DND-41 (cell line): ENCODE measurements at regions not wholly inside any gene's neighbourhood (a gene's known extent, or its start where the extent isn't known, plus 50 kb on each side); places are given as distances from the start of the nearest gene placed in this dataset.

Source experiments
- ATAC-seq: fragments of 200-7000 bp; cut with Tn5 transposase; 3 replicates; pipeline ENCODE4 v1.9.1; 2021; ENCODE audit warnings: low read depth; ENCODE audit not compliant: insufficient read depth
- DNase-seq: peaks from one replicate; pipeline ENCODE4 v3.0.0-alpha.2; 2020
- H2AFZ ChIP-seq: 2 replicates; pipeline ENCODE4 v1.6.0; 2012; ENCODE audit warnings: low read depth, low read length
- H3K27ac ChIP-seq: 2 replicates; pipeline ENCODE4 v1.5.1; 2012; ENCODE audit warnings: low read length, inconsistent platforms
- H3K27me3 ChIP-seq: fragments of 200-600 bp; sonication (generic); 2 replicates; pipeline ENCODE4 v1.6.0; 2012; ENCODE audit warnings: low read length, mild to moderate bottlenecking, inconsistent platforms; ENCODE audit not compliant: insufficient read depth, poor library complexity
- H3K36me3 ChIP-seq: 2 replicates; pipeline ENCODE4 v1.5.1; 2012; ENCODE audit warnings: low read length, inconsistent platforms; ENCODE audit not compliant: insufficient read depth
- H3K4me1 ChIP-seq: 2 replicates; pipeline ENCODE4 v1.5.1; 2012; ENCODE audit warnings: mild to moderate bottlenecking, low read length; ENCODE audit not compliant: insufficient read depth
- H3K4me2 ChIP-seq: 2 replicates; pipeline ENCODE4 v1.6.0; 2012; ENCODE audit warnings: mild to moderate bottlenecking, moderate library complexity, low read length, inconsistent platforms; ENCODE audit not compliant: insufficient read depth
- H3K4me3 ChIP-seq, 2 experiments: fragments of 200-600 bp in 1 of 2; shearing (Covaris generic) in 1 of 2; 2 replicates each; pipeline ENCODE4 v1.5.1; 2012 to 2016; ENCODE audit warnings: inconsistent platforms in 2 of 2, low read length in 2 of 2, mild to moderate bottlenecking in 2 of 2, low read depth in 1 of 2, moderate library complexity in 1 of 2
- H3K79me2 ChIP-seq: 2 replicates; pipeline ENCODE4 v1.6.0; 2012; ENCODE audit warnings: low read length, inconsistent platforms; ENCODE audit not compliant: insufficient read depth
- H3K9ac ChIP-seq: 2 replicates; pipeline ENCODE4 v1.6.0; 2012; ENCODE audit warnings: low read depth, mild to moderate bottlenecking, inconsistent platforms, low read length, moderate library complexity
- H3K9me3 ChIP-seq: 2 replicates; pipeline ENCODE4 v1.5.1; 2012; ENCODE audit warnings: low read length, moderate library complexity, mild to moderate bottlenecking, inconsistent platforms; ENCODE audit not compliant: insufficient read depth, severe bottlenecking
- H4K20me1 ChIP-seq: 2 replicates; pipeline ENCODE4 v1.6.0; 2012; ENCODE audit warnings: low read length; ENCODE audit not compliant: insufficient read depth
- CTCF ChIP-seq: IDR thresholded peaks from 2 replicates; pipeline ENCODE4 v1.5.1; 2012; ENCODE audit warnings: borderline replicate concordance, low read length, moderate library complexity, mild to moderate bottlenecking; ENCODE audit not compliant: poor library complexity, severe bottlenecking; ENCODE audit errors: extremely low read depth
- EZH2 ChIP-seq: IDR thresholded peaks from 3 replicates; pipeline ENCODE4 v1.6.1; 2012; ENCODE audit warnings: borderline replicate concordance, low read depth, mild to moderate bottlenecking, moderate library complexity, low read length, inconsistent platforms; ENCODE audit not compliant: severe bottlenecking

DNA sequence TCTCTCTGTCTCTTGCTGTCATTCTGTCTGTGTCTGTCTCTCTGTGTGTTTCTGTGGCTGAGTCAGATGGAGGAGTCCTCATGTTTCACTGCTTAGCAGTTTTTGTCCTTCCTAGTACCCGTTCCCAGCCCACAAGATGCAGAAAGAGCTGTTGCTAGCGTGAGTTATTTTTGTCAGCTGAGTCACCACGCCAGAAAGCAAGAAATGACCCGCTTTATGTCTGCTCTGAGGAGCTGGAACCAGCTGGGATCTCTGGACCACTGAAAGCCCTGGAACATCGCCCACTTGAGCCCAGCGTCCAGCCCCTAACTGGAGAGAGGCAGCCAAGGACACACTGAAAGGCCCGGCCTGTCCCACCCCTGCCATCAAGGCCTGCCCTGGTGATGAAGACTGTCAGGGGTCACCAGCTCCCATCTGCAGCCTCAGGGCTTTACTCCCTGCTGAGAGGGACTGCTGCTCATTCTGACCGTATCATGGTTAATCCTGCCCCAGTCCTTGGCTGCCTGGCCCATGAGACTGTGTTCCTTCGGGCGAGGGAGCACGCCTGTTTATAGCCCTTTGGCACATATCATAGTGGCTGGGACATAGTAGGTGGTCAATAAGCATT is 101.7 kb upstream of the TPM1 start:
- H3K27ac ChIP-seq, result no peak overlapping the region
- H3K36me3 ChIP-seq, result no peaks in the 10 kb centered on the region
- no peaks in the 10 kb centered on the region for H4K20me1 ChIP-seq
- H3K9ac ChIP-seq, result no peak overlapping the region
- no peaks in the 10 kb centered on the region for H3K9me3 ChIP-seq
- no peaks in the 10 kb centered on the region for H3K4me1 ChIP-seq
- ATAC-seq (no peak), DNase-seq (no peak)
- H2AFZ ChIP-seq, result no peak overlapping the region
- TF ChIP-seq EZH2 (no peak), CTCF (no peak)
- H3K4me3 ChIP-seq, result no peak overlapping the region
- H3K27me3 ChIP-seq, result peaks cover 11% of the 10 kb centered on the region
- no peaks in the 10 kb centered on the region for H3K79me2 ChIP-seq
- no peak overlapping the region for H3K4me2 ChIP-seq

DNA sequence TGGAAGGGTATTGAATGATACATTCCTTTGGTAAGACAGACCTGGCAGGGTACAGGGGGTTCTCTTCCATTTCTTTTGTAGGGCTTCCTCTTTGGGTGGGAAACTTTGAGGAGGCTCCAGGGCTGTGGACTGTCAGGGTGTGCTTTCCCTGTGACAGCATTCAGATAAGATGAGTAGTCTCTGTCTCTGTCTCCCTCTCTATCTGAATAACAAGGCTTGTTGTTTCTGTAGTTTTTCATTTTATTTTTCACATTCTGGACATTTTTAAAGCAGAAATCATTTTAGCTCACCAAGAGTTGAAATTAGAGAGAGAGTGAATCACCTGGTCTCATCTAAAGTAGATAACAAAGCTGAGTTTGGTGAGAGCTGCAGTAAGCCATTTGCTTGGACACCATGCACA is 100.8 kb upstream of the TPM1 start:
- Histone ChIP-seq H3K27ac (no peak overlapping the region), H2AFZ (no peak overlapping the region), H3K36me3 (no peaks in the 10 kb centered on the region), H4K20me1 (no peaks in the 10 kb centered on the region), H3K79me2 (no peaks in the 10 kb centered on the region), H3K9me3 (no peaks in the 10 kb centered on the region), H3K4me2 (no peak overlapping the region), H3K4me1 (no peaks in the 10 kb centered on the region), H3K4me3 (no peak overlapping the region), H3K9ac (no peak overlapping the region), H3K27me3 (peaks cover 7% of the 10 kb centered on the region)
- ATAC-seq (no peak), DNase-seq (no peak)
- no peak for TF ChIP-seq EZH2
- no peak for TF ChIP-seq CTCF

DNA sequence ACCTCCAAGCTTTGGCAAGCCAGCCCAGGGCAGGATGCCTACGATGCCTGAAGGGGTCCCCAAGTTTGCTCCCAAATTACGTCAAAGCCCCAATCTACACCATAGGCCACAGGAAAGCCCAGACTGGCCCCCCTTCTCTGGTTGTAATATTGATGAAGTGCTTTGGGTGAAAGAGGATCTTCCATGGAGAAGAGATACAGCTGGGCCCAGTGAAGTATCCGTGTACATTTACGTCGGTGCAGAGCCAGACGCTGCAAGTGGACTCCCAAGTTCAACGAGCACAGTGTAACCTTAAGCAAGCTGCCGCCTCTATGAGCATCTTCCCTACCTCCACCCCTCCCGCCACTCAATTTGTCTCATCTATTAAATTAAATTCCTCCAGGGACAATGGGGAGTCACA is 100.1 kb upstream of the TPM1 start:
- Histone ChIP-seq H3K9ac (no peak overlapping the region), H3K27ac (no peak overlapping the region), H3K4me3 (no peak overlapping the region), H3K36me3 (no peaks in the 10 kb centered on the region), H3K79me2 (no peaks in the 10 kb centered on the region), H3K27me3 (peaks cover 8% of the 10 kb centered on the region), H3K4me1 (no peaks in the 10 kb centered on the region), H4K20me1 (no peaks in the 10 kb centered on the region), H2AFZ (no peak overlapping the region), H3K9me3 (no peaks in the 10 kb centered on the region), H3K4me2 (no peak overlapping the region)
- TF ChIP-seq CTCF (no peak), EZH2 (no peak)
- no peak for ATAC-seq
- no peak for DNase-seq

GRCh38 chr15:62945063-62945462 is 97.5 kb upstream of the TPM1 start:
- Histone ChIP-seq H2AFZ (no peak overlapping the region), H3K4me3 (no peak overlapping the region), H3K79me2 (no peaks in the 10 kb centered on the region), H3K4me1 (no peaks in the 10 kb centered on the region), H3K36me3 (no peaks in the 10 kb centered on the region), H3K9ac (no peak overlapping the region), H3K27me3 (peaks cover 15% of the 10 kb centered on the region), H3K9me3 (no peaks in the 10 kb centered on the region), H3K4me2 (no peak overlapping the region), H3K27ac (no peak overlapping the region), H4K20me1 (no peaks in the 10 kb centered on the region)
- TF ChIP-seq CTCF (no peak), EZH2 (no peak)
- ATAC-seq (no peak), DNase-seq (no peak)
